Cardiac fibroblast (primary cell): ENCODE measurements at regions not wholly inside any gene's neighbourhood (a gene's known extent, or its start where the extent isn't known, plus 50 kb on each side); places are given as distances from the start of the nearest gene placed in this dataset.

Experiments
- DNase-seq, 2 donors: peaks; one replicate each; pipeline versions ENCODE4 v3.0.0 to v3.0.0-alpha.2; 2010; ENCODE audit warnings: low read depth in 2 of 2
- H3K4me3 ChIP-seq, 2 donors: replicated peaks in 1 of 2; 1 replicate in 1 of 2; 2 replicates in 1 of 2; pipeline ENCODE4 v1.5.1; 2011; ENCODE audit warnings: low read depth in 2 of 2, low read length in 2 of 2, mild to moderate bottlenecking in 2 of 2, moderate library complexity in 1 of 2
- CTCF ChIP-seq: IDR thresholded peaks from one replicate; pipeline ENCODE4 v1.5.1; 2011; ENCODE audit warnings: low read depth, mild to moderate bottlenecking, low read length, inconsistent platforms

GRCh38 chr6:138719744-138720143 lies 53.8 kb upstream of the CCDC28A start:
- DNase-seq = no peak
- H3K4me3 ChIP-seq = no peak overlapping the region
- TF ChIP-seq CTCF = no peak

- TF ChIP-seq CTCF = no peak
- peak; percentile 55 to 71 for DNase-seq
- no peak overlapping the region for H3K4me3 ChIP-seq
Observed at GRCh38 chr6:138722425-138723371, 50.9 kb upstream of the CCDC28A start.
